ENCODE measurements at regions not wholly inside any gene's neighbourhood (a gene's known extent, or its start where the extent isn't known, plus 50 kb on each side); places are given as distances from the start of the nearest gene placed in this dataset.

- Histone ChIP-seq H3K23me2 (ENCODE audit: insufficient read length, low read depth, low read length, poor library complexity, severe bottlenecking) (no peaks in the 10 kb centered on the region), H3K18ac (ENCODE audit: insufficient read length, low read depth, low read length) (no peak overlapping the region), H4K8ac (replicated peaks; ENCODE audit: insufficient read length, low read depth, low read length) (no peak overlapping the region), H3K79me1 (ENCODE audit: insufficient read depth, low read depth, low read length, poor library complexity, severe bottlenecking) (no peaks in the 10 kb centered on the region), H4K20me1 (ENCODE audit: control insufficient read depth, insufficient read depth, insufficient read length) (no peaks in the 10 kb centered on the region), H4K5ac (ENCODE audit: insufficient read length, low read depth, low read length) (no peak overlapping the region), H3K4ac (ENCODE audit: low read depth, low read length) (no peak overlapping the region), H3K27ac (ENCODE audit: insufficient read length, low read depth, low read length) (no peak overlapping the region), H3K14ac (ENCODE audit: insufficient read depth, low read length) (no peak overlapping the region), H3K23ac (ENCODE audit: insufficient read length, low read depth, low read length) (no peak overlapping the region), H2AK5ac (ENCODE audit: insufficient read length, low read length) (no peak overlapping the region), H2BK20ac (ENCODE audit: low read depth, low read length, poor library complexity, severe bottlenecking) (no peak overlapping the region), H3K27me3 (ENCODE audit: insufficient read depth, low read length) (no peaks in the 10 kb centered on the region), H2BK5ac (ENCODE audit: insufficient read length, low read length) (no peak overlapping the region), H4K91ac (ENCODE audit: insufficient read length, low read depth, low read length) (no peak overlapping the region), H3K4me2 (ENCODE audit: insufficient read depth, insufficient read length, low read length) (no peak overlapping the region), H3K9me3 (ENCODE audit: control insufficient read depth, low read depth, low read length) (no peaks in the 10 kb centered on the region), H3K4me1 (ENCODE audit: insufficient read depth, low read length) (no peaks in the 10 kb centered on the region), H3K56ac (ENCODE audit: insufficient read length, low read depth, low read length) (no peak overlapping the region), H2BK15ac (ENCODE audit: low read depth, low read length) (no peak overlapping the region), H2BK120ac (ENCODE audit: low read depth, low read length, poor library complexity, severe bottlenecking) (no peak overlapping the region), H3T11ph (ENCODE audit: low read length) (no peak overlapping the region), H2AFZ (ENCODE audit: low read length) (no peak overlapping the region), H3K9ac (ENCODE audit: extremely low read depth, insufficient read length, low read length) (no peak overlapping the region), H2BK12ac (ENCODE audit: insufficient read length, low read depth, low read length) (no peak overlapping the region), H3K79me2 (ENCODE audit: insufficient read depth, low read length) (no peaks in the 10 kb centered on the region)
- no peaks in the 10 kb centered on the region; a peak in 1 of 5 replicates for H3K9me3 Mint-ChIP-seq
- H3K36me3 Mint-ChIP-seq (ENCODE audit: insufficient read depth in 1 of 3, low read depth in 3 of 3): peaks cover 0 to 9% (median 0%) of the 10 kb centered on the region in 3 experiments; a peak in 2 of 7 replicates
- peaks cover 17 to 22% of the 10 kb centered on the region in 2 experiments for H3K4me1 Mint-ChIP-seq
- DNase-seq: no peak
- no peak for TF ChIP-seq CTCF (conservative IDR thresholded peaks at IDR 0.05)
- no peak overlapping the region for H3K4me3 Mint-ChIP-seq
- no CpG with 5 or more reads among the region's 6 CpGs for WGBS (ENCODE audit: extremely low coverage, insufficient read length, low lambda C conversion rate)
- H3K27ac Mint-ChIP-seq: no peak overlapping the region
- no peaks in the 10 kb centered on the region; the same call in 1 of the 2 replicates for H3K27me3 Mint-ChIP-seq (ENCODE audit: low read depth)
Observed at GRCh38 chr18:64295839-64296238, 147.0 kb upstream of the LINC00305 start.
